GM23338 (cell line): ENCODE measurements at regions not wholly inside any gene's neighbourhood (a gene's known extent, or its start where the extent isn't known, plus 50 kb on each side); places are given as distances from the start of the nearest gene placed in this dataset.

Source experiments
- CREB1 ChIP-seq: fragments of 250-450 bp; sonication (Bioruptor Pico); IDR thresholded peaks from 2 replicates; pipeline ENCODE4 v1.5.0; 2020; ENCODE audit warnings: low read depth, mild to moderate bottlenecking, moderate library complexity
- CTCF ChIP-seq, 2 experiments: fragments of 200-600 bp in 1 of 2; sonication (generic) in 1 of 2; conservative IDR thresholded peaks; 2 replicates each; pipeline versions ENCODE4 v1.5.1 to v1.6.1; 2016 to 2017; ENCODE audit warnings: antibody characterized with exemption in 2 of 2, low read depth in 2 of 2, mild to moderate bottlenecking in 2 of 2, moderate library complexity in 1 of 2
- ETS1 ChIP-seq: IDR thresholded peaks from 2 replicates; pipeline ENCODE4 v1.6.1; 2016; ENCODE audit warnings: antibody characterized with exemption
- EZH2 ChIP-seq: fragments of 200-600 bp; sonication (generic); IDR thresholded peaks from one replicate; pipeline ENCODE4 v1.8.0; 2017; ENCODE audit warnings: antibody characterized with exemption, mild to moderate bottlenecking, low read depth; ENCODE audit not compliant: unreplicated experiment
- EZH2phosphoT487 ChIP-seq: fragments of 200-600 bp; sonication (generic); IDR thresholded peaks from one replicate; pipeline ENCODE4 v1.8.1; 2018; ENCODE audit warnings: antibody characterized with exemption; ENCODE audit not compliant: unreplicated experiment
- JUNB ChIP-seq: IDR thresholded peaks from one replicate; pipeline ENCODE4 v1.6.1; 2016; ENCODE audit warnings: antibody characterized with exemption; ENCODE audit not compliant: unreplicated experiment
- NANOG ChIP-seq: IDR thresholded peaks from 2 replicates; pipeline ENCODE4 v1.6.1; 2016; ENCODE audit warnings: antibody characterized with exemption, borderline replicate concordance
- POLR2AphosphoS5 ChIP-seq: IDR thresholded peaks from 2 replicates; pipeline ENCODE4 v1.6.1; 2016; ENCODE audit warnings: antibody characterized with exemption, low read depth
- REST ChIP-seq: IDR thresholded peaks from one replicate; pipeline ENCODE4 v1.6.1; 2018; ENCODE audit warnings: antibody characterized with exemption; ENCODE audit not compliant: unreplicated experiment
- ZNF114 ChIP-seq: fragments of 250-450 bp; sonication (Bioruptor Pico); IDR thresholded peaks from 2 replicates; pipeline ENCODE4 v1.5.0; 2020; ENCODE audit warnings: mild to moderate bottlenecking, moderate library complexity
- ZNF331 ChIP-seq: fragments of 250-450 bp; sonication (Bioruptor Pico); IDR thresholded peaks from 2 replicates; pipeline ENCODE4 v1.5.0; 2020; ENCODE audit warnings: low read depth, mild to moderate bottlenecking, moderate library complexity

DNA sequence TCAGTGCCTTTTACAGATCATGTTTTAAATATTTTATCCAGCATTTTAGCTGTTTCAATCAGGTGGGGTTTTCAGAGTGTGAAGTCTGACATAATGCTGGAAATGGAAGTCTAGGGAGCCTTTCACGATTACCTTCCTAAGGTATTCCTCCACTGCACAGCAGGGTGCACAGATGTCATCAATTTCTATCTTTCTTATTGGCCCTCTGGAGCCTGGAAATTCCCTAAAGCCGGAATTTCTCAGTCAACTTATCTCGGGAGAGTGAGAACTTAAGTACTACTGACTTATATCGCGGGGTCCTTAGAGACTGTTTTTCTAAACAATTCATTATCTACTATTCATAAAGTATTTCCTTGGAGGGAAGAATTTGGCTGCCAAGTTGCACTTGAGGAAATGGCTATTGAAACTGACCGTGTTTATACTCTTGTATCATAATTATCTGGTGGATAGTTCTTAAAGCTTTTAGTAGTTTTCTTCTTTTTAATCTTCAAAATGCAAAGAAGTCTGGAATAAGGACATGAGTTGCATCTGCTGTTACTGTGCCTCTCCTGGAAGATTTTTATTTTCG lies 311.8 kb upstream of the B3GALT2 start:
- TF ChIP-seq CREB1 (CRISPR knock-in tag) (no peak), POLR2AphosphoS5 (no peak), CTCF (conservative IDR thresholded peaks at IDR 0.05; ENCODE audit: low read depth in 2 of 2) (no peak), EZH2 (no peak), ZNF114 (CRISPR knock-in tag) (no peak), EZH2phosphoT487 (no peak), ETS1 (no peak), REST (no peak), ZNF331 (CRISPR knock-in tag) (no peak), JUNB (no peak), NANOG (no peak)
